HEK293 (cell line): ENCODE measurements at regions not wholly inside any gene's neighbourhood (a gene's known extent, or its start where the extent isn't known, plus 50 kb on each side); places are given as distances from the start of the nearest gene placed in this dataset.

Experiments
- CTCF ChIA-PET: fragments of 350-600 bp; formaldehyde crosslinking; extraction: SDS; loops from one replicate; lab custom pipeline; 2021; ENCODE audit warnings: antibody characterized with exemption; lab: Yijun Ruan, JAX
- POLR2A ChIA-PET: fragments of 300-600 bp; formaldehyde crosslinking; extraction: SDS; loops from one replicate; lab custom pipeline; 2020; ENCODE audit warnings: antibody characterized with exemption, inconsistent platforms; lab: Yijun Ruan, JAX
- H3K27ac ChIP-seq: fragments of 200-500 bp; sonication (Bioruptor generic); 2 replicates; pipeline ENCODE4 v1.5.1; 2014; ENCODE audit warnings: low read depth, low read length, control low read depth, inconsistent platforms; ENCODE audit errors: extremely low read depth
- H3K36me3 ChIP-seq, 2 experiments: fragments of 200-500 bp in 1 of 2; sonication (Bioruptor generic) in 1 of 2; 1 replicate in 1 of 2; 2 replicates in 1 of 2; pipeline ENCODE4 v1.5.1; 2014 to 2017; ENCODE audit warnings: inconsistent platforms in 2 of 2, low read length in 2 of 2; ENCODE audit not compliant: control insufficient read depth in 2 of 2, insufficient read depth in 1 of 2
- H3K4me1 ChIP-seq: fragments of 200-500 bp; sonication (Bioruptor generic); 2 replicates; pipeline ENCODE4 v1.5.1; 2014; ENCODE audit warnings: mild to moderate bottlenecking, low read length, inconsistent platforms; ENCODE audit not compliant: control insufficient read depth, insufficient read depth
- H3K4me3 ChIP-seq: 2 replicates; pipeline ENCODE4 v1.5.1; 2011; ENCODE audit warnings: low read depth, mild to moderate bottlenecking, control low read depth, low read length, moderate library complexity
- H3K9me3 ChIP-seq: fragments of 200-500 bp; sonication (Bioruptor generic); 2 replicates; pipeline ENCODE4 v1.5.1; 2014; ENCODE audit warnings: low read depth, low read length, inconsistent platforms; ENCODE audit not compliant: control insufficient read depth, insufficient read depth
- HIC1 ChIP-seq: fragments of 450-650 bp; formaldehyde crosslinking; IDR thresholded peaks from 2 replicates; pipeline ENCODE4 v1.5.1; 2016; ENCODE audit warnings: missing biosample characterization, missing genetic modification characterization
- MYNN ChIP-seq: fragments of 450-650 bp; formaldehyde crosslinking; IDR thresholded peaks from 2 replicates; pipeline ENCODE4 v1.5.1; 2016; ENCODE audit warnings: missing biosample characterization, missing genetic modification characterization, borderline replicate concordance
- OVOL3 ChIP-seq: fragments of 450-650 bp; formaldehyde crosslinking; IDR thresholded peaks from 2 replicates; pipeline ENCODE4 v1.5.1; 2016; ENCODE audit warnings: missing biosample characterization, missing genetic modification characterization
- ZBTB44 ChIP-seq: fragments of 450-650 bp; IDR thresholded peaks from 2 replicates; pipeline ENCODE4 v1.5.1; 2018; ENCODE audit warnings: missing biosample characterization, mild to moderate bottlenecking, missing genetic modification characterization
- ZBTB48 ChIP-seq: fragments of 450-650 bp; formaldehyde crosslinking; IDR thresholded peaks from 2 replicates; pipeline ENCODE4 v1.5.1; 2016; ENCODE audit warnings: missing biosample characterization, missing genetic modification characterization
- ZNF266 ChIP-seq: fragments of 450-650 bp; formaldehyde crosslinking; IDR thresholded peaks from 2 replicates; pipeline ENCODE4 v1.5.1; 2016; ENCODE audit warnings: missing biosample characterization, missing genetic modification characterization, low read depth
- ZNF302 ChIP-seq: fragments of 450-650 bp; formaldehyde crosslinking; IDR thresholded peaks from 2 replicates; pipeline ENCODE4 v1.5.1; 2016; ENCODE audit warnings: missing biosample characterization, missing genetic modification characterization, low read depth
- ZNF449 ChIP-seq: fragments of 450-650 bp; formaldehyde crosslinking; IDR thresholded peaks from 2 replicates; pipeline ENCODE4 v1.5.1; 2017; ENCODE audit warnings: missing biosample characterization, mild to moderate bottlenecking, missing genetic modification characterization, moderate library complexity
- ZNF501 ChIP-seq: fragments of 450-650 bp; formaldehyde crosslinking; IDR thresholded peaks from 2 replicates; pipeline ENCODE4 v1.5.1; 2016; ENCODE audit warnings: missing biosample characterization, missing genetic modification characterization
- ZNF518A ChIP-seq: fragments of 450-650 bp; formaldehyde crosslinking; conservative IDR thresholded peaks from 2 replicates; pipeline ENCODE4 v1.5.1; 2016; ENCODE audit warnings: low read depth, missing biosample characterization, missing genetic modification characterization
- ZNF561 ChIP-seq: fragments of 450-650 bp; IDR thresholded peaks from 2 replicates; pipeline ENCODE4 v1.5.1; 2018; ENCODE audit warnings: missing biosample characterization, missing genetic modification characterization, borderline replicate concordance
- ZNF571 ChIP-seq: fragments of 450-650 bp; formaldehyde crosslinking; IDR thresholded peaks from 2 replicates; pipeline ENCODE4 v1.5.0; 2017; ENCODE audit warnings: missing biosample characterization, missing genetic modification characterization
- ZNF76 ChIP-seq: fragments of 450-650 bp; formaldehyde crosslinking; IDR thresholded peaks from 2 replicates; pipeline ENCODE4; 2016; ENCODE audit warnings: low read depth, missing biosample characterization, missing genetic modification characterization, borderline replicate concordance
- ZNF777 ChIP-seq: fragments of 450-650 bp; formaldehyde crosslinking; IDR thresholded peaks from 2 replicates; pipeline ENCODE4 v1.5.1; 2017; ENCODE audit warnings: missing biosample characterization, missing genetic modification characterization, borderline replicate concordance
- ZNF785 ChIP-seq: fragments of 450-650 bp; formaldehyde crosslinking; IDR thresholded peaks from 2 replicates; pipeline ENCODE4 v1.5.1; 2016; ENCODE audit warnings: missing biosample characterization, missing genetic modification characterization
- ZNF791 ChIP-seq: fragments of 450-650 bp; formaldehyde crosslinking; IDR thresholded peaks from 2 replicates; pipeline ENCODE4 v1.5.1; 2016; ENCODE audit warnings: missing biosample characterization, missing genetic modification characterization
- ZSCAN16 ChIP-seq: fragments of 450-650 bp; formaldehyde crosslinking; IDR thresholded peaks from 2 replicates; pipeline ENCODE4 v1.5.1; 2016; ENCODE audit warnings: missing biosample characterization, missing genetic modification characterization
- ZXDB ChIP-seq: fragments of 450-650 bp; formaldehyde crosslinking; IDR thresholded peaks from 2 replicates; pipeline ENCODE4 v1.5.1; 2016; ENCODE audit warnings: missing biosample characterization, missing genetic modification characterization
- TF ChIP-seq, protein P1 (sequence below): sonication (generic); formaldehyde crosslinking; IDR thresholded peaks from 2 replicates; pipeline ENCODE4 v1.8.1; 2022; ENCODE audit warnings: mild to moderate bottlenecking, moderate library complexity, missing genetic modification reagents

- Histone ChIP-seq H3K4me3 (no peak overlapping the region), H3K36me3 (no peaks in the 10 kb centered on the region), H3K9me3 (no peaks in the 10 kb centered on the region), H3K27ac (no peak overlapping the region), H3K4me1 (no peaks in the 10 kb centered on the region)
- POLR2A ChIA-PET: no interaction called here
- CTCF ChIA-PET: no interaction called here
- TF ChIP-seq ZNF302 (no peak), ZNF266 (no peak), ZNF518A (tag by site-specific recombination) (no peak), ZBTB44 (tag by site-specific recombination) (no peak), ZNF501 (tag by site-specific recombination) (no peak), ZNF777 (tag by site-specific recombination) (no peak), ZXDB (no peak), ZNF785 (no peak), MYNN (no peak), ZNF791 (tag by site-specific recombination) (no peak), ZNF561 (no peak), ZNF449 (tag by site-specific recombination) (no peak), ZNF571 (tag by site-specific recombination) (no peak), OVOL3 (tag by site-specific recombination) (no peak), ZNF76 (tag by site-specific recombination) (no peak), HIC1 (tag by site-specific recombination) (no peak), ZSCAN16 (no peak), ZBTB48 (no peak)
- TF ChIP-seq, protein P1, sequence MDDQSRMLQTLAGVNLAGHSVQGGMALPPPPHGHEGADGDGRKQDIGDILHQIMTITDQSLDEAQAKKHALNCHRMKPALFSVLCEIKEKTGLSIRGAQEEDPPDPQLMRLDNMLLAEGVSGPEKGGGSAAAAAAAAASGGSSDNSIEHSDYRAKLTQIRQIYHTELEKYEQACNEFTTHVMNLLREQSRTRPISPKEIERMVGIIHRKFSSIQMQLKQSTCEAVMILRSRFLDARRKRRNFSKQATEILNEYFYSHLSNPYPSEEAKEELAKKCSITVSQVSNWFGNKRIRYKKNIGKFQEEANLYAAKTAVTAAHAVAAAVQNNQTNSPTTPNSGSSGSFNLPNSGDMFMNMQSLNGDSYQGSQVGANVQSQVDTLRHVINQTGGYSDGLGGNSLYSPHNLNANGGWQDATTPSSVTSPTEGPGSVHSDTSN (CRISPR knock-in tag): no peak
Measured at GRCh38 chr6:141050471-141050870, 1082.3 kb upstream of the GJE1 start.
